ENCODE measurements at regions not wholly inside any gene's neighbourhood (a gene's known extent, or its start where the extent isn't known, plus 50 kb on each side); places are given as distances from the start of the nearest gene placed in this dataset.
A peak's percentile ranks its signal among the peaks of the same experiment; 100 is the strongest.

- Histone ChIP-seq H3K4me3 (no peak overlapping the region), H3K9me3 (ENCODE audit: low read depth) (no peaks in the 10 kb centered on the region), H3K36me3 (no peaks in the 10 kb centered on the region), H3K4me1 (ENCODE audit: low read depth) (no peaks in the 10 kb centered on the region), H3K27me3 (no peaks in the 10 kb centered on the region), H3K27ac (no peak overlapping the region)
- TF ChIP-seq, protein P1, sequence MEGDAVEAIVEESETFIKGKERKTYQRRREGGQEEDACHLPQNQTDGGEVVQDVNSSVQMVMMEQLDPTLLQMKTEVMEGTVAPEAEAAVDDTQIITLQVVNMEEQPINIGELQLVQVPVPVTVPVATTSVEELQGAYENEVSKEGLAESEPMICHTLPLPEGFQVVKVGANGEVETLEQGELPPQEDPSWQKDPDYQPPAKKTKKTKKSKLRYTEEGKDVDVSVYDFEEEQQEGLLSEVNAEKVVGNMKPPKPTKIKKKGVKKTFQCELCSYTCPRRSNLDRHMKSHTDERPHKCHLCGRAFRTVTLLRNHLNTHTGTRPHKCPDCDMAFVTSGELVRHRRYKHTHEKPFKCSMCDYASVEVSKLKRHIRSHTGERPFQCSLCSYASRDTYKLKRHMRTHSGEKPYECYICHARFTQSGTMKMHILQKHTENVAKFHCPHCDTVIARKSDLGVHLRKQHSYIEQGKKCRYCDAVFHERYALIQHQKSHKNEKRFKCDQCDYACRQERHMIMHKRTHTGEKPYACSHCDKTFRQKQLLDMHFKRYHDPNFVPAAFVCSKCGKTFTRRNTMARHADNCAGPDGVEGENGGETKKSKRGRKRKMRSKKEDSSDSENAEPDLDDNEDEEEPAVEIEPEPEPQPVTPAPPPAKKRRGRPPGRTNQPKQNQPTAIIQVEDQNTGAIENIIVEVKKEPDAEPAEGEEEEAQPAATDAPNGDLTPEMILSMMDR (IDR thresholded peaks at IDR 0.05; ENCODE audit: low read depth, low read length) = no peak
- peak in 1 of 2 donors; percentile 5 for DNase-seq (ENCODE audit: low read depth in 1 of 2, low spot score in 1 of 2)
Measured at GRCh38 chr3:78483090-78483489, 1284.7 kb downstream of the ROBO1 start.

GRCh38 chr3:78494851-78495250 lies 1272.9 kb downstream of the ROBO1 start:
- Histone ChIP-seq H3K4me1 (ENCODE audit: low read depth) (peaks cover 6% of the 10 kb centered on the region), H3K27ac (no peak overlapping the region), H3K36me3 (no peaks in the 10 kb centered on the region), H3K9me3 (ENCODE audit: low read depth) (no peaks in the 10 kb centered on the region), H3K27me3 (no peaks in the 10 kb centered on the region), H3K4me3 (no peak overlapping the region)
- TF ChIP-seq, protein P1 (IDR thresholded peaks at IDR 0.05; ENCODE audit: low read depth, low read length) = no peak
- DNase-seq (ENCODE audit: low read depth in 1 of 2, low spot score in 1 of 2) = no peak

DNA sequence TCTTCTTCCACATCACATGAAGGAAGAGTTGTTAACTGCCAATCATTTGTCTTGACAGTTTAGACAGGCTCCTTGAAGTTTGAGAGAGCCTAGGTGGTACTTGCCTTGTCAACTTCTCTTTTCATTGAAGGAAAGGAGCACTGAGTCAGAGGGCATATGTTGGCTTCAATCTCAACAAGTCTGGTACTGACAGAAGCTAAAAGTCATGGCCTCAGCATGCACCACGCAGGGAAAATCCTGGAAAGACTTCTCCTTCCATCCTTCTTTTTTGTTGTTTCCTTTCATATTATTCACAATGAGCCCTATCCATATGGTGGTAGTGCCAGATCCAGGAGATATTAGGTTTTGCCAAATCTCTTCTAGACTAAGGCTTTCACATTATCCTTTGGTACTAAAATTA lies 1272.5 kb downstream of the ROBO1 start:
- H3K27ac ChIP-seq = no peak overlapping the region
- no peaks in the 10 kb centered on the region for H3K27me3 ChIP-seq
- DNase-seq (ENCODE audit: low read depth in 1 of 2, low spot score in 1 of 2) = no peak
- H3K4me1 ChIP-seq (ENCODE audit: low read depth) = peaks cover 6% of the 10 kb centered on the region
- TF ChIP-seq, protein P1 (IDR thresholded peaks at IDR 0.05; ENCODE audit: low read depth, low read length) = no peak
- no peaks in the 10 kb centered on the region for H3K36me3 ChIP-seq
- no peaks in the 10 kb centered on the region for H3K9me3 ChIP-seq (ENCODE audit: low read depth)
- no peak overlapping the region for H3K4me3 ChIP-seq

GRCh38 chr3:78496501-78496900 lies 1271.3 kb downstream of the ROBO1 start:
- Histone ChIP-seq H3K27me3 (no peaks in the 10 kb centered on the region), H3K4me3 (no peak overlapping the region), H3K9me3 (ENCODE audit: low read depth) (no peaks in the 10 kb centered on the region), H3K36me3 (no peaks in the 10 kb centered on the region), H3K27ac (no peak overlapping the region), H3K4me1 (ENCODE audit: low read depth) (peaks cover 6% of the 10 kb centered on the region)
- no peak for DNase-seq (ENCODE audit: low read depth in 1 of 2, low spot score in 1 of 2)
- TF ChIP-seq, protein P1 (IDR thresholded peaks at IDR 0.05; ENCODE audit: low read depth, low read length) = no peak

GRCh38 chr3:78497021-78497420 lies 1270.8 kb downstream of the ROBO1 start:
- peak in 1 of 2 donors; percentile 47 for DNase-seq (ENCODE audit: low read depth in 1 of 2, low spot score in 1 of 2)
- Histone ChIP-seq H3K4me3 (no peak overlapping the region), H3K9me3 (ENCODE audit: low read depth) (no peaks in the 10 kb centered on the region), H3K27ac (no peak overlapping the region), H3K4me1 (ENCODE audit: low read depth) (peaks cover 6% of the 10 kb centered on the region), H3K27me3 (no peaks in the 10 kb centered on the region), H3K36me3 (no peaks in the 10 kb centered on the region)
- TF ChIP-seq, protein P1 (IDR thresholded peaks at IDR 0.05; ENCODE audit: low read depth, low read length) = no peak

DNA sequence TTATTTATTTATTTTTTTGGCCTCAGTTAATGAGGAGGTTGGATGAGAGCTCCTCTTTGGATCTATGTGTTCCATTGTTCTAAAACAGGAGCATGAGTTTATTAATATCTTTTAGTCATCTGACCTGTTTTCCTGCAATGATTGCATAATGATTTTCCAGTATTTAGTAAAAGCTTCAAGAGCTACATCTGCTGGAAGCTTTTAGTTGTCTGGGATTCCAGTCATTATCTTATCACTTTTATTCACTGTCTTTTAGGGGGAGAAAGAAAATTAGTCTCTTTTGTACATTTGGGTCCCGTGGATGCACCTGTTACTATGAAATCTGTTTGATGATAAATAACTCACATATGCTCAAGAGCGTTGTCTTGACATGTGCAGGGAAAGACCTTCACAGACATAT lies 1270.0 kb downstream of the ROBO1 start:
- no peak overlapping the region for H3K27ac ChIP-seq
- H3K4me1 ChIP-seq (ENCODE audit: low read depth) = peaks cover 6% of the 10 kb centered on the region
- no peak overlapping the region for H3K4me3 ChIP-seq
- no peaks in the 10 kb centered on the region for H3K27me3 ChIP-seq
- no peaks in the 10 kb centered on the region for H3K36me3 ChIP-seq
- TF ChIP-seq, protein P1 (IDR thresholded peaks at IDR 0.05; ENCODE audit: low read depth, low read length) = no peak
- DNase-seq (ENCODE audit: low read depth in 1 of 2, low spot score in 1 of 2) = peak in 1 of 2 donors; percentile 6
- H3K9me3 ChIP-seq (ENCODE audit: low read depth) = no peaks in the 10 kb centered on the region

Measured in cardiac muscle cell (in vitro differentiated cells and primary cell).